Skeletal muscle tissue (tissue), 3 donors: ENCODE measurements at regions not wholly inside any gene's neighbourhood (a gene's known extent, or its start where the extent isn't known, plus 50 kb on each side); places are given as distances from the start of the nearest gene placed in this dataset.
"Not testable (repeated sequence)": the region's sequence is repeated elsewhere in the genome, so short reads cannot be mapped to it uniquely, and the experiment has no call there.

Source experiments
- H3K27ac ChIP-seq: one replicate; pipeline ENCODE4 v1.7.0; 2013; ENCODE audit warnings: mild to moderate bottlenecking, low read depth, low read length, inconsistent platforms
- H3K27me3 ChIP-seq, 3 donors: one replicate each; pipeline ENCODE4 v1.7.0; 2013; ENCODE audit warnings: low read length in 3 of 3; ENCODE audit not compliant: control insufficient read depth in 3 of 3, insufficient read depth in 3 of 3
- H3K36me3 ChIP-seq, 3 donors: one replicate each; pipeline ENCODE4 v1.7.0; 2013; ENCODE audit warnings: low read length in 3 of 3; ENCODE audit not compliant: control insufficient read depth in 3 of 3, insufficient read depth in 3 of 3
- H3K4me1 ChIP-seq, 3 donors: one replicate each; pipeline ENCODE4 v1.7.0; 2013; ENCODE audit warnings: low read length in 3 of 3, mild to moderate bottlenecking in 3 of 3; ENCODE audit not compliant: control insufficient read depth in 3 of 3, insufficient read depth in 3 of 3
- H3K4me3 ChIP-seq, 3 donors: one replicate each; pipeline ENCODE4 v1.7.0; 2013; ENCODE audit warnings: low read length in 3 of 3
- H3K9ac ChIP-seq, 3 donors: one replicate each; pipeline ENCODE4 v1.7.0; 2013; ENCODE audit warnings: low read length in 3 of 3, mild to moderate bottlenecking in 3 of 3, moderate library complexity in 2 of 3, low read depth in 1 of 3
- H3K9me3 ChIP-seq, 3 donors: one replicate each; pipeline ENCODE4 v1.7.0; 2013; ENCODE audit warnings: low read length in 3 of 3; ENCODE audit not compliant: control insufficient read depth in 3 of 3
- donor health status: Osteomylitis.

- not testable (repeated sequence) for H3K9me3 ChIP-seq, H3K27me3 ChIP-seq, H3K4me1 ChIP-seq, H3K36me3 ChIP-seq, H3K4me3 ChIP-seq, H3K27ac ChIP-seq, H3K9ac ChIP-seq
Measured at GRCh38 chr11:109965926-109966325, 127.3 kb upstream of the ZC3H12C start.

DNA sequence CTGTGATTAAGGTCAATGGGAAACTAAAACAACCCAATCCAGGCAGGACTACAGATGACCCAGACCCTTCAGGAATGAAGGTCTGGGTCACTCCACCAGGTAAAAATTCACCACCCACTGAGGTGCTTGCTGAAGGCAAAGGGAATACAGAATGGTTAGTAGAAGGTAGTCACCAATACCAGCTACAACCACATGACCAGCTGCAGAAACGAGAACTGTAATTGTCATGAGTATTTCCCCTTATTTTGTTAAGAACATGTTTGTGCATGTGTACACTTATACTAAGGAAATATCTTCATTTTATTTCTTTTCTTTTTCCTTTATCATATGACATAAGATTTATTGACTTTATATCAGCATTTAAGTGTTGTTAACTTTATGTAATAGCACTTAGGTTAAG lies 126.1 kb upstream of the ZC3H12C start:
- H3K36me3 ChIP-seq, H3K9me3 ChIP-seq, H3K9ac ChIP-seq, H3K4me3 ChIP-seq, H3K27ac ChIP-seq, H3K27me3 ChIP-seq: not testable (repeated sequence)
- peaks cover 13 to 14% (median 14%) of the 10 kb centered on the region in 3 donors for H3K4me1 ChIP-seq

GRCh38 chr11:109968299-109968698 lies 124.9 kb upstream of the ZC3H12C start:
- H3K9ac ChIP-seq, result no peak overlapping the region
- no peaks in the 10 kb centered on the region for H3K9me3 ChIP-seq

DNA sequence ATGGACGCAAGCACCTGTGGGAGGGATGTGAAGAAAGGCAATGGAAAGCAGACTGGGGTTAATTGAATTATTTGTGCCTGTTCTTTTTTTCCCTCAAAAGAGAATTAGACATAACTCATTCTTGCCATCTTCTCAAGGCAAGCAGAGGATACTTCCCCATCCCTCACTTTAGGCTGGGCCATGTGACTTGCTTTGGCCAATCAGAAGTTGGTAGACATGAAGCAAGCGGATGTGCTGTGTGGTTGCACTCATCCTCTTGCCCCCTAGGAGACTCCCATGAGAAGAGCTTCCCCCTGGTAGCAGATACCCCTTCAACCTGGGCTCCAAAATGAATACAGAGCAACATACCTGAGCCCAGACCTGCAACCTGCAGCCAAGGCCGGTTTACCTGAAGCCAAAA lies 124.4 kb upstream of the ZC3H12C start:
- no peaks in the 10 kb centered on the region for H3K9me3 ChIP-seq
- H3K9ac ChIP-seq, result no peak overlapping the region
- no peak overlapping the region for H3K27ac ChIP-seq
- no peaks in the 10 kb centered on the region for H3K36me3 ChIP-seq
- no peaks in the 10 kb centered on the region for H3K27me3 ChIP-seq
- H3K4me3 ChIP-seq, result no peak overlapping the region
- H3K4me1 ChIP-seq, result peaks cover 17 to 27% (median 24%) of the 10 kb centered on the region in 3 donors

More at GRCh38 chr11:109968299-109968698, 124.9 kb upstream of the ZC3H12C start:
- H3K27ac ChIP-seq, result no peak overlapping the region
- H3K4me3 ChIP-seq, result no peak overlapping the region
- peaks cover 17 to 26% (median 24%) of the 10 kb centered on the region in 3 donors for H3K4me1 ChIP-seq
- no peaks in the 10 kb centered on the region for H3K36me3 ChIP-seq
- H3K27me3 ChIP-seq, result no peaks in the 10 kb centered on the region

DNA sequence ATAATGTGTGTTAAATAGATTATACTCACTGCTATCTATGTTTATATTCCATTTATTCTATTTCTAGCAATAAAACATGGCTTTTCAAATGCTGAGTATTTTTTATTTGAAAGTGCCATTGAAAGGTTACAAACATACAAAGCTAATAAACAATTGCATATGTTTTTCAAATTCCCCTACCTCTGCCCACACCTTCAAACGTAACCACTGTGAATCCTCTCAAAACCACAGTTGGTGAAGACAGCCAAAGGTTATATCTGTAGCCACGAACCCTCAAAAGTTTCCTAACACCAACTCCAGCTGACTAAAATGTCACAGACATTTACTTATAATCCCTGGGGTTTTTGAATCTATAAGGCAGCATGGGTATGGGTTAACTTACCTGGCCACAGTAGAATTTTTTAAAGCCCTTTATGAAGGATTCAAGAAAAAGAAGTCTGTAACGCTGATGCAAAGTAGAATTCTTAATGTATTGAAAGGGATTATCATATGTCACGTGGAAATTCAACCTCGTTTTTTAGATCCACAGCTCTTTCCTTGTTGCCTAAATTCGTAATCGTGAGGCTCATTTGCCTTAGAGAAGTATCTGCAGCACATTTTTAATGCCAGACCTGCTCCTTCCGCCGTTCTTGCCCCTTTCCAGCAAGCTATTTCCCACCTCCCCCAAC lies 122.5 kb upstream of the ZC3H12C start:
- Histone ChIP-seq H3K36me3 (no peaks in the 10 kb centered on the region), H3K4me3 (no peak overlapping the region), H3K9ac (no peak overlapping the region), H3K27ac (no peak overlapping the region), H3K27me3 (no peaks in the 10 kb centered on the region), H3K4me1 (peaks cover 17 to 27% (median 24%) of the 10 kb centered on the region in 3 donors), H3K9me3 (no peaks in the 10 kb centered on the region)

GRCh38 chr11:109971184-109971523 lies 122.0 kb upstream of the ZC3H12C start:
- Histone ChIP-seq H3K9ac (no peak overlapping the region), H3K9me3 (no peaks in the 10 kb centered on the region), H3K4me3 (no peak overlapping the region), H3K27me3 (no peaks in the 10 kb centered on the region), H3K4me1 (peaks cover 17 to 27% (median 24%) of the 10 kb centered on the region in 3 donors), H3K36me3 (no peaks in the 10 kb centered on the region), H3K27ac (no peak overlapping the region)

GRCh38 chr11:109972181-109972715 lies 120.9 kb upstream of the ZC3H12C start:
- H3K27me3 ChIP-seq, result no peaks in the 10 kb centered on the region
- H3K4me1 ChIP-seq, result peaks cover 17 to 27% (median 24%) of the 10 kb centered on the region in 3 donors
- peak overlapping the region; percentile 52 for H3K27ac ChIP-seq
- no peak overlapping the region for H3K4me3 ChIP-seq
- H3K36me3 ChIP-seq, result no peaks in the 10 kb centered on the region
- H3K9me3 ChIP-seq, result no peaks in the 10 kb centered on the region
- no peak overlapping the region for H3K9ac ChIP-seq

- H3K4me1 ChIP-seq, result peaks cover 17 to 27% (median 24%) of the 10 kb centered on the region in 3 donors
Measured at GRCh38 chr11:109972939-109973338, 120.3 kb upstream of the ZC3H12C start.

GRCh38 chr11:109973486-109973885 lies 119.7 kb upstream of the ZC3H12C start:
- Histone ChIP-seq H3K4me1 (peaks cover 17 to 27% (median 24%) of the 10 kb centered on the region in 3 donors), H3K27me3 (no peaks in the 10 kb centered on the region), H3K4me3 (no peak overlapping the region), H3K36me3 (no peaks in the 10 kb centered on the region), H3K27ac (no peak overlapping the region), H3K9ac (no peak overlapping the region), H3K9me3 (no peaks in the 10 kb centered on the region)

More at GRCh38 chr11:109972939-109973338, 120.3 kb upstream of the ZC3H12C start:
- H3K36me3 ChIP-seq, result no peaks in the 10 kb centered on the region
- no peak overlapping the region for H3K9ac ChIP-seq
- H3K27me3 ChIP-seq, result no peaks in the 10 kb centered on the region
- H3K4me3 ChIP-seq, result no peak overlapping the region
- H3K27ac ChIP-seq, result no peak overlapping the region
- no peaks in the 10 kb centered on the region for H3K9me3 ChIP-seq

DNA sequence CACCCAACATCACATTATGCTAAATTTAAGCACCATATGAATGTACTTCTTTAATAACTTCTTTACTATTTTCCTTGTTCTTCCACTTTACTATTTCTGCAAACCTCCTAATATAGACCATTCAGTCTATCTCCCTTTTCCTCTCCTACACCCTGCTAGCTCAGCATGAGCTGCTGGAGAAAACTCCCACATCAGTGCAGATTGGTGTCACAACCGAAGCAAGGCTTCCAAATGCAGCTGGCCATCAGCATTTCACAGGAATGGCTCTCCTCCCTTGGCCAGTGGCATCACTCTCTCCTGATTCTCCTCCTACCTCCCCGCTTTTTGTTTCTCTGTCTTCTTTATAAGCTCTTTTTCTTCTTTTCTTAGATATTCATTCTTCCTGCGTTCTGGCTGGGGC lies 118.7 kb upstream of the ZC3H12C start:
- Histone ChIP-seq H3K27ac (no peak overlapping the region), H3K9ac (no peak overlapping the region), H3K4me1 (peaks cover 17 to 27% (median 24%) of the 10 kb centered on the region in 3 donors), H3K27me3 (no peaks in the 10 kb centered on the region), H3K9me3 (no peaks in the 10 kb centered on the region), H3K36me3 (no peaks in the 10 kb centered on the region), H3K4me3 (no peak overlapping the region)
